ENCODE measurements at regions not wholly inside any gene's neighbourhood (a gene's known extent, or its start where the extent isn't known, plus 50 kb on each side); places are given as distances from the start of the nearest gene placed in this dataset.
"Not testable (repeated sequence)": the region's sequence is repeated elsewhere in the genome, so short reads cannot be mapped to it uniquely, and the experiment has no call there.

GRCh38 chr5:53733853-53734252 lies 173.4 kb downstream of the NDUFS4 start:
- no peak for DNase-seq

GRCh38 chr5:53738105-53738504 lies 177.7 kb downstream of the NDUFS4 start:
- no peak for DNase-seq

GRCh38 chr5:53739111-53739510 lies 178.7 kb downstream of the NDUFS4 start:
- DNase-seq = no peak

DNA sequence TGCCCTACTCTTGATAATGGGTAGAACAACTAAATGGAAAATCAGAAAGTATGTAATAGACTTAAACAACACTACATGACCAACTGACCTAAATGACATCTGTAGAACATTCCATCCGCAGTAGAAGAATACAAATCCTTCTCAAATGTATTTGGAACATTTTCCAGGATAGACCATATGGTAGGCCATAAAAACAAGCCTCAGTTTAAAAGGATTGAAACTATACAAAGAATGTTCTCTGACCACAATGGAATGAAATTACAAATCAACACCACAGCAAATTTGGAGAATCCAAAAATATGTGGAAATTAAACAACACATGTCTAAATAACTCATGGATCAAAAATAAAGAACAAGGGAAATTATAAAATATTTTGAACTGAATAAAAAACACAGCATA lies 189.2 kb downstream of the NDUFS4 start:
- DNase-seq = no peak

DNA sequence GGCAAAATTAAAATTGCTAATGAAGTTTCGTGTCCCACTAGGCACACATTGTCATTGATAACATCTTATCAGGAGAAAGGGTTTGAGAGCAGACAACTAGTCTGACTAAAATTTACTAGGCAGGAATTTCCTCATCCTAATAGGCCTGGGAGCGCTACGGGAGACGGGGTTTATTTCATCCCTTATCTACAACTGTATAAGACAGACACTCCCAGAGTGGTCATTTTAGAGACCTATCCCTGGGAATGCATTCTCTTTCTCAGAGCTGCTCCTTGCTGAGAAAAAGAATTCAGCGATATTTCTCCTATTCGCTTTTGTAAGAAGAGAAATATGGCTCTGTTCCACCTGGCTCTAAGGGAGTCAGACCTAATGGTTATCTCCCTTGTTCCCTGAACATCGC lies 191.8 kb downstream of the NDUFS4 start:
- not testable (repeated sequence) for DNase-seq

DNA sequence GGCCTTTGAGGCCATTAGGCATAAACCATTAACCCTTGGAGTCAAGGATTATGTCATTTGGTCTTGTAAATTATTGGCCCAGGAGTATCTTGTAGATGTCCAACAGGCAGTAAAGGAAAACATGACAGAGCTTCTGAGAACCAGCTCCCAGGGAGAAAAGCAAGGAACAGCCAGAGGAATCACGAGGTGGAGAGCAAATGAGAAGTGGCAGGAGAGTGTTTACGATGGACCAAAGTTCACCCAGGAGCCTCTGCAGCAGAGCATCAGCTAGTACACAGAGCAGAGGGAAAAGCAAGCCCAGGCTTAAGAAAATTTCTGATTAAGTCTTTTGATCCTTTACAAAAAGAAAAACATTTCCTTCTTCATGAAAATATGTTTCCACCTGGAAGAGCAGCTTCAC lies 206.2 kb downstream of the NDUFS4 start:
- DNase-seq = peak; percentile 20

DNA sequence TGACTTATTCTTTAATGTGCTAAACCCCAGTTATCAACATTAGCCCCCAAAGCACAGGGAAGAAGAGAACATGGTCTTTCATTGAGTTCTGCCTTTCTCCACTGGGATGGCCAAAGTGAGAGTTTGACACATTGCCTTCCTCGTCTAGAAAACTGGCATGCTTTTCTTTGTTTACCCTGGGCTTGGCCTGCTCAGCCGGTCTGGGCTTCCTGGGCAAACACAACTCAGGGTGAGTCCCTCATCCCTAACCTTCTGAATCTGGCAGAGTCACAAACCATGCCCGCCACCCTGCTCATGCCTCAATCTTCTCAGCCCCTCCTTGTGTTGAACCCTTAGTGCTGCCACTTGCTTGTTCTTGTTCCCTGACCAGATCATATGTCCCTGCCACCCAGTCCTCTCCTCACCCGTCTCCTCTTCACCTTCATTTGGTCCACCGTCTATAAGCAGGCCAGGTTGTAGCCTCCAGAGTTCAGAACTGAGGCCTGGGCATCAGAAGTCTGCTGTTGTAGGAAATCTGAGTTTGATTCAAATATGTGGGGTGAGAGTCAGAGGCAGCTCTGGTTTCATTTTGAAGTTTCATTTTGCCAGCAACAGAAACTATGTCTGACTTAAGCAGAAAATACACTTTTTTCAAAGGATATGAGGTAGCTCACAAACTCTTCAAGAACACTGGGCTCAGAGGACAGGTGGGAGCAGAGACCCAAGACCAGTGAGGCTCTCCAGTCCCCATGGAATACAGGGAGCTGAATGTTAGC lies 217.6 kb downstream of the NDUFS4 start:
- DNase-seq = no peak

- peak; percentile 18 for DNase-seq
Measured at GRCh38 chr5:53779541-53779981, 219.1 kb downstream of the NDUFS4 start.

- no peak for DNase-seq
Measured at GRCh38 chr5:53782620-53783019, 222.2 kb downstream of the NDUFS4 start.

GRCh38 chr5:53783624-53784228 lies 223.3 kb downstream of the NDUFS4 start:
- DNase-seq = peak; percentile 21

- DNase-seq = peak; percentile 58
Measured at GRCh38 chr5:53784596-53784995, 224.2 kb downstream of the NDUFS4 start.

GRCh38 chr5:53785924-53786323 lies 225.5 kb downstream of the NDUFS4 start:
- no peak for DNase-seq

- no peak for DNase-seq
Measured at GRCh38 chr5:53790026-53790425, 229.6 kb downstream of the NDUFS4 start.

DNA sequence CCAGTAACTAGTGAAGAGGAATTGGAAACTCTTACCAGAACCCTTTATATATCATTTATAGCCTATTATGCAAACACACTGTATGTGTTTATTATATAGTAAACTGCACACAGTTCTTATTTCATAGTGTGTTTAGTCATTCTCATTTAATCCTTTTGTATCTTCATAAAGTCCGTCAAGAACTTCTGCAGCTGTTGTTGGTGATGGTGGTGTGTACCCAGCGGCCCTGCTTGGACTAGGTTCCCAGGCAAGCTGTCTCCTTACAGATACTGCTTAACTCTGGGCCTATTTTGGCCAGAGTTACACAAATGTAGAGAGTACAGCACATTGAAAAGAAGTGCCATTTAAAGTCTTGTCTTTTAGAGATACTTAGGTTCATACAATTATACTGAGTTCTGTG lies 231.9 kb downstream of the NDUFS4 start:
- DNase-seq = no peak

DNA sequence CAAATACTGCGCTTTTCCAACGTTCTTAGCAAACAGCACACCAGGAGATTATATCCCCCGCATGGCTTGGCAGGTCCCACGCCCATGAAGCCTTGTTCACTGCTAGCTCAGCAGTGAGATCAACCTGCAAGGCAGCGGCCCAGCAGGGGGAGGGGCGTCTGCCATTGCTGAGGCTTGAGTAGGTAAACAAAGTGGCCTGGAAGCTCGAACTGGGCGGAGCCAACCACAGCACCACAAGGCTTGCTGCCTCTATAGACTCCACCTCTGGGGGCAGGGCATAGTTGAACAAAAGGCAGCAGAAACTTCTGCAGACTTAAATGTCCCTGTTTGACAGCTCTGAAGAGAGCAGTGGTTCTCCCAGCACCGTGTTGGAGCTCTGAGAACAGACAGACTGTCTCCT lies 239.2 kb downstream of the NDUFS4 start:
- DNase-seq = not testable (repeated sequence)

DNA sequence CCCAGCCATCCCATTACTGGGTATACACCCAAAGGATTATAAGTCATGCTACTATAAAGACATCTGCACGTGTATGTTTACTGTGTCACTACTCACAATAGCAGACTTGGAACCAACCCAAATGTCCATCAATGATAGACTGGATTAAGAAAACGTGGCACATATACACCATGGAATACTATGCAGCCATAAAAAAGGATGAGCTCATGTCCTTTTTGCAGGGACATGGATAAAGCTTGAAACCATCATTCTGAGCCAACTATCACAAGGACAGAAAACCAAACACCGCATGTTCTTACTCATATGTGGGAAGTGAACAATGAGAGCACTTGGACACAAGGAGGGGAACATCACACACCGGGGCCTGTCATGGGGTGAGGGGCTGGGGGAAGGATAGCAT lies 248.0 kb downstream of the NDUFS4 start:
- DNase-seq = not testable (repeated sequence)

DNA sequence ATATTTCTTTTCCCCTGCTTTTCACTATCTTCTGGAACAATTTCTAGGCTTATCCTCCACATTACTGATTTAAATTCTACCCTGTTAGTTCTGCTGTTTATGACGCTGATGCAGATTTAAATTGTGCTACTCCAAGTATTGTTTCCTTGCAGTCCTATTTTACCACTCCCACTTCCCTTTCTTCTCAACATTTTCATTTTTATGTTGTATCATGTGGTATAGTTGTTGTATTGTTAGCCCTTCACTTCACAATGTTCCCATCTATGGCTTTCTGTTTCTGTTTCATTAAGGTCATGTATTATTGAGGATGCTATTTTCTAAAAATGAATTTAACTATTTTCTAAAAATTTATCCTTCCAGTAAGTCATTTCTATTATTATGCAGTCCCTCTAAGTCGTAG lies 254.4 kb downstream of the NDUFS4 start:
- no peak for DNase-seq

DNA sequence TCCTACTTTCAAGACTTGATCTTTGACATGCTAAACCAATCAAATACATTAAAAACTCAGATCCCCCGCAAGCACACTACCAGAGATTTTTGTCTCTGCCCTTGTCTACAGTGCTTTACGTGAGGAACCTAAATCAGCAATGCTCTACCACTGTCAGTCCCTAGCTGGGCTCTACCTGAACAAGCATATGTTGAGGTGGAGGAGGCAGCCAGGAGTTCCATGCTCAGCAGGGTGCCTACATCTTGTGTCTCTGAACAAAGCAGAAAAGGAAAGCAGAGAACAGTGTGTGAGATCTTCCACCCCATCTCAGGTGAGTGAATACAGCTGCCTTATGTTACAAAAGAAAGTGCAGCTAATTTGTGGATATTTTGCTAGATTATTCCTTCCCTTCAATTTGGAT lies 255.0 kb downstream of the NDUFS4 start:
- DNase-seq = no peak

- no peak for DNase-seq
Measured at GRCh38 chr5:53817183-53817582, 256.7 kb downstream of the NDUFS4 start.

GRCh38 chr5:53819482-53819881 lies 259.0 kb downstream of the NDUFS4 start:
- no peak for DNase-seq

DNA sequence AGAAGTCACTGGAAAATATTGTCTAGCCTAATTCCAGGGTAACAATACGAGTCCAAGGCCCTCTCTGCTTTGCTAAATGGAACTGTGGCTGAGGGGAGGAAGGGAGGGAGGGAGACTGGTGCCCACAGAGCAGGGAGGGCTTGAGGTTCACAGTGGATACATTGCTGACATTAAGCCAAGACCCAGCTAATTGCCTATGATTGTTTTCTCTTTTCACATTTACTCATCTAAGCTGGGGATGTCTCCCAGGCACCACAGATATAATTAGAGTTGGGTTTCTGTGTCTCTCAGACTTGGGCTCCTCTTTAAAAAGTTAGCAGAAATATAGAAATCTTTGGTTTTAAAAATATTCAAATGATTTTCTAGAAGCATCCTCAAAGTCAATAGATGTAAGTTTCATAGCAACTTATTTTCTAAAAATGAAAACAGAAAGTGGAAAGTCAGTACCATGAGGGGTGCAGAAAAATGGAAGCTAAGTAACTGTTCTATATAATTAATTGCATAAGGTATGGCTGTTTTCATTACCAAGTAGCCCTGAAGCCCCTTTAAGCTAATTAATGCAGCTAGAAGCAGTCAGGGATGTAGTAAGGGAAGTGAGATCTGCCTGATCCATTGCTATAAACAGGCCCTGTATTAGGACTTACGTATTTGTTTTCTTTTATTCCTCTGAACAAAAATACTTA lies 259.8 kb downstream of the NDUFS4 start:
- no peak for DNase-seq

- no peak for DNase-seq
Measured at GRCh38 chr5:53820802-53821171, 260.3 kb downstream of the NDUFS4 start.

DNA sequence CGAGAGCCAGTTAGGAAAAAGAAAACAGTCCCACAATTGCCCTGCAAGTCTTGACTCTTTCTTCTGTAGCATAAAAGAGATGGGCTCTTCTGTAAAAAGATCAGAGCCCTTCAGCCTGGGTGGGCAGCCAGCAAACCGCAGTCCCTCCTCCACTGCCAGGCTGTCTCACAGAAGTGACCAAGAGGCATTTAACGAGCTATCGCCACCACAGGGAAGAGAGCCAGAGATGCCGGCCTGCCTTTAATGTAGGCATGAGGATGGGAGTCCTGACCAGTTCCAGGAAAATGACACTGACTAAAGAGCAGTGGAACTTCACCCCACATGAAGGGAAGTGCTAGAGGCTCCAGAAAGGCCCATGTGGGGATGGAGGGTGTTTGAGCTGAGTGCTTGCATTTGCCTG lies 264.6 kb downstream of the NDUFS4 start:
- DNase-seq = peak; percentile 56

DNA sequence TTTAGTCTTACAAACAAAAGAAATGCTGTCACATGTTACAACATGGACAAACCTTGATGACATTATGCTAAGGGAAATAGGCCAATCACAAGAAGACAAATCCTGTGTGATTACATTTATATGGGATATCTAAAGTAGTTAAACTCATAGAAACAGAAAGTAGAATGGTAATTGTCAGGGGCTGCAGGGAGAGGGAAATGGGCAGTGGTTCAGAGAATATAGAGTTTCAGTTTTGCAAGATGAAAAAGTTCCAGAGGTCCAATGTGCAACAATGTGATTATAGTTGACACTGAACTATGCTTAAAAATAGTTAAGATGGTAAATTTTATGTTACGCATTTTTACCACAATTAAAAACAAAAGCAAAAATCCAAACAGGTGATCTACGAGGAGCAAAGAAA lies 265.5 kb downstream of the NDUFS4 start:
- DNase-seq = no peak

Data from retina (tissue), 1 donor.